Mesenchymal stem cell (in vitro differentiated cells and primary cell): ENCODE measurements at regions not wholly inside any gene's neighbourhood (a gene's known extent, or its start where the extent isn't known, plus 50 kb on each side); places are given as distances from the start of the nearest gene placed in this dataset.

Experiments used
- DNase-seq: peaks from one replicate; pipeline ENCODE4 v3.0.0-alpha.2; 2013
- H2AFZ ChIP-seq: one replicate; pipeline ENCODE4 v1.6.1; 2013; ENCODE audit warnings: low read depth, mild to moderate bottlenecking, control low read depth, inconsistent platforms, low read length, moderate library complexity
- H2AK5ac ChIP-seq: 2 replicates; pipeline ENCODE4 v1.6.1; 2013; ENCODE audit warnings: low read length, moderate library complexity, mild to moderate bottlenecking, inconsistent platforms; ENCODE audit not compliant: severe bottlenecking
- H2BK120ac ChIP-seq: one replicate; pipeline ENCODE4 v1.6.1; 2013; ENCODE audit warnings: low read depth, mild to moderate bottlenecking, inconsistent platforms, low read length, moderate library complexity
- H2BK12ac ChIP-seq, 2 experiments: one replicate each; pipeline ENCODE4 v1.6.1; 2013; ENCODE audit warnings: inconsistent platforms in 2 of 2, low read length in 2 of 2, mild to moderate bottlenecking in 2 of 2, moderate library complexity in 2 of 2, control low read depth in 1 of 2
- H2BK15ac ChIP-seq: one replicate; pipeline ENCODE4 v1.6.1; 2013; ENCODE audit warnings: mild to moderate bottlenecking, low read depth, inconsistent platforms; ENCODE audit not compliant: poor library complexity, severe bottlenecking
- H2BK5ac ChIP-seq: 2 replicates; pipeline ENCODE4 v1.6.1; 2013; ENCODE audit warnings: low read depth, mild to moderate bottlenecking, low read length, control low read depth, inconsistent platforms; ENCODE audit not compliant: poor library complexity, severe bottlenecking
- H3K14ac ChIP-seq, 2 experiments: one replicate each; pipeline ENCODE4 v1.6.1; 2013; ENCODE audit warnings: inconsistent platforms in 2 of 2, low read length in 2 of 2, control low read depth in 1 of 2, mild to moderate bottlenecking in 1 of 2, moderate library complexity in 1 of 2
- H3K18ac ChIP-seq, 2 experiments: one replicate each; pipeline ENCODE4 v1.6.1; 2013; ENCODE audit warnings: inconsistent platforms in 2 of 2, low read length in 2 of 2, control low read depth in 1 of 2, low read depth in 1 of 2, mild to moderate bottlenecking in 1 of 2
- H3K23ac ChIP-seq, 2 experiments: one replicate each; pipeline ENCODE4 v1.6.1; 2013; ENCODE audit warnings: inconsistent platforms in 2 of 2, low read length in 2 of 2, mild to moderate bottlenecking in 2 of 2, moderate library complexity in 2 of 2, control low read depth in 1 of 2
- H3K27ac ChIP-seq: 2 replicates; pipeline ENCODE4 v1.5.1; 2013; ENCODE audit warnings: mild to moderate bottlenecking, moderate library complexity, low read length, control low read depth, inconsistent platforms; ENCODE audit not compliant: poor library complexity, severe bottlenecking
- H3K27me3 ChIP-seq, 2 experiments: 2 replicates each; pipeline versions ENCODE4 v1.6.1 to v1.7.0; 2013; ENCODE audit warnings: low read length in 2 of 2, mild to moderate bottlenecking in 2 of 2, moderate library complexity in 2 of 2, control low read depth in 1 of 2, inconsistent platforms in 1 of 2; ENCODE audit not compliant: control insufficient read depth in 1 of 2, insufficient read depth in 1 of 2
- H3K36me3 ChIP-seq, 2 experiments: 2 replicates each; pipeline versions ENCODE4 v1.6.1 to v1.7.0; 2013; ENCODE audit warnings: low read length in 2 of 2, control low read depth in 1 of 2, inconsistent platforms in 1 of 2, low read depth in 1 of 2, mild to moderate bottlenecking in 1 of 2; ENCODE audit not compliant: insufficient read depth in 2 of 2, control insufficient read depth in 1 of 2
- H3K4ac ChIP-seq, 2 experiments: one replicate each; pipeline ENCODE4 v1.6.1; 2013; ENCODE audit warnings: inconsistent platforms in 2 of 2, low read length in 2 of 2, mild to moderate bottlenecking in 2 of 2, moderate library complexity in 2 of 2, control low read depth in 1 of 2, low read depth in 1 of 2
- H3K4me1 ChIP-seq: 2 replicates; pipeline ENCODE4 v1.6.1; 2013; ENCODE audit warnings: low read depth, low read length, control low read depth; ENCODE audit not compliant: control insufficient read depth, insufficient read depth
- H3K4me2 ChIP-seq: 2 replicates; pipeline ENCODE4 v1.6.1; 2013; ENCODE audit warnings: low read length, mild to moderate bottlenecking, inconsistent platforms; ENCODE audit not compliant: poor library complexity, severe bottlenecking
- H3K4me3 ChIP-seq, 2 experiments: 2 replicates each; pipeline versions ENCODE4 v1.5.1 to v1.7.0; 2013; ENCODE audit warnings: low read length in 2 of 2, mild to moderate bottlenecking in 2 of 2, control low read depth in 1 of 2, low read depth in 1 of 2; ENCODE audit not compliant: insufficient read depth in 1 of 2
- H3K79me1 ChIP-seq: replicated peaks from 2 replicates; pipeline ENCODE4 v1.6.1; 2013; ENCODE audit warnings: mild to moderate bottlenecking, control low read depth, low read length, inconsistent platforms; ENCODE audit not compliant: poor library complexity, severe bottlenecking
- H3K9ac ChIP-seq: 2 replicates; pipeline ENCODE4 v1.7.0; 2013; ENCODE audit warnings: mild to moderate bottlenecking, low read length, moderate library complexity
- H3K9me3 ChIP-seq: 2 replicates; pipeline ENCODE4 v1.7.0; 2013; ENCODE audit warnings: mild to moderate bottlenecking, low read length; ENCODE audit not compliant: control insufficient read depth
- H4K8ac ChIP-seq: one replicate; pipeline ENCODE4 v1.6.1; 2013; ENCODE audit warnings: inconsistent platforms, mild to moderate bottlenecking, low read length, moderate library complexity
- H4K91ac ChIP-seq: one replicate; pipeline ENCODE4 v1.6.1; 2013; ENCODE audit warnings: mild to moderate bottlenecking, low read length, inconsistent platforms
- WGBS: methylation state at CpG from one replicate; pipeline ENCODE4 v1.1.7; 2013; ENCODE audit warnings: mixed read lengths; 5-methylcytosine and 5-hydroxymethylcytosine counted together

DNA sequence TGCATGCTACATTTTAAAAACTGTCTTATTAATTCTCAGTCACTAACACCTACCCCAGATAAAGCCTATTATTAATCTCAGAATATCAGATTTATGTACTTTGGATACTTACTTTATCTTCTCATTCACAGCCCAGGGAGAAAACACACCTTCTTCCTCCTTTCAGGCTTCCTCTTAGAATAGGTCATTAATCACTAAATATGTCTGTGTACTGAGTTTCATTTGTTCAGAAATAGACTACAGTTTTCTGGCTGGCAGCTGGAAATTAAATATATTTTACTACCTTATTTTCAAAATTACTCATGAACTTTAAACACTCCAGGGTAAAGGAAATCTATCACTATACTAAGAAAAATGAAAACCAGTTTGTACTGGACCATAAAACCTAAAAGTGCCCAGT lies 147.7 kb upstream of the DST start:
- Histone ChIP-seq H2BK5ac (no peak overlapping the region), H3K9ac (no peak overlapping the region), H2BK15ac (no peak overlapping the region), H2BK12ac (no peak overlapping the region), H3K18ac (no peak overlapping the region), H3K23ac (no peak overlapping the region), H3K14ac (no peak overlapping the region), H3K4ac (no peak overlapping the region), H3K27me3 (no peaks in the 10 kb centered on the region), H3K36me3 (peaks cover 2 to 11% of the 10 kb centered on the region in 2 experiments), H2BK120ac (no peak overlapping the region), H3K9me3 (no peaks in the 10 kb centered on the region), H3K4me2 (no peak overlapping the region), H4K8ac (no peak overlapping the region), H2AK5ac (no peak overlapping the region), H3K4me3 (no peak overlapping the region), H2AFZ (no peak overlapping the region), H3K4me1 (peaks cover 7% of the 10 kb centered on the region), H3K27ac (peak overlapping the region; percentile 59), H3K79me1 (peaks cover 4% of the 10 kb centered on the region), H4K91ac (no peak overlapping the region)
- DNase-seq: no peak

DNA sequence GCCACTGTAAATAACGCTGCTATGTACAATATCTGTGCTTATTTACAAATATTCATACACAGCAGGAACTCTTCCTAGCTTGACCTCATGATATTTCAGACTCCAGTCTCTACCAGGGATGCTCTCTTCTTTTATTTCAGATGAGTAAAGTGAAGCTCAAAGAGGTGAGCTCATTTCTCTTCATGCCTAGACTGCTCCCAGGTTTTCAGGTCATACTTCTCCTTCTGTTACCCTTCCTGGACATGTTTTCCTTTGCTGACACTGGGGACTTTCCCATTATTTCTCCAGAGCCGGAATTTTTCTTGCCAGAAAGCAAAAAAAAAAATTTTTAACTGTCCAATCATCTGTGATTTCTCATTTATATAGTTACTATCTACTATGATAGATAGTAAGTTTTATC lies 147.2 kb upstream of the DST start:
- H2AK5ac ChIP-seq: no peak overlapping the region
- no peak overlapping the region for H2BK12ac ChIP-seq
- H2BK120ac ChIP-seq: no peak overlapping the region
- peaks cover 7% of the 10 kb centered on the region for H3K4me1 ChIP-seq
- H3K9me3 ChIP-seq: no peaks in the 10 kb centered on the region
- H2BK5ac ChIP-seq: no peak overlapping the region
- H3K27me3 ChIP-seq: no peaks in the 10 kb centered on the region
- H3K79me1 ChIP-seq: peaks cover 4% of the 10 kb centered on the region
- H3K9ac ChIP-seq: no peak overlapping the region
- no peak overlapping the region for H3K4me2 ChIP-seq
- DNase-seq: no peak
- no peak overlapping the region for H3K18ac ChIP-seq
- no peak overlapping the region for H2BK15ac ChIP-seq
- no peak overlapping the region for H4K8ac ChIP-seq
- peak overlapping the region; percentile 59 for H3K27ac ChIP-seq
- H3K4ac ChIP-seq: no peak overlapping the region
- no peak overlapping the region for H4K91ac ChIP-seq
- H3K4me3 ChIP-seq: no peak overlapping the region
- no peak overlapping the region for H3K14ac ChIP-seq
- H3K23ac ChIP-seq: no peak overlapping the region
- H2AFZ ChIP-seq: no peak overlapping the region
- H3K36me3 ChIP-seq: peaks cover 6 to 11% of the 10 kb centered on the region in 2 experiments
- WGBS: 89% methylated on average over 1 of the region's 2 CpGs

DNA sequence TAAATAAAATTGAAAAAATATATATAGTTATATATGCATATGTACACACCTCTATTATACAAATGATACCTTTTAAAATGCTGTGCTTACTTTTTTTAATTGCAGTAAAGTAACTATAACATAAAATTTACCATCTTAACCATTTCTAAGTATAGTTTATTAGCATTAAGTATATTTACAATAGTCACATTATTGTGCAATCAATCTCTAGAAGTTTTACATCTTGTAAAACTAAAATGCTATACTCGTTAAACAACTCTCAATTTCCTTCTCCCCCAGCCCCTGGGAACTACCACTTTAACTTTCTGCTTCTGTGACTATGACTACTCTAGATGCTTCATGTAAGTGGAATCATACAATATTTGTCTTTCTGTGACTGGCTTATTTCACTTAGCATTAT lies 146.7 kb upstream of the DST start:
- 100% methylated on average over 1 of the region's 1 CpG for WGBS
- no peak overlapping the region for H2BK120ac ChIP-seq

DNA sequence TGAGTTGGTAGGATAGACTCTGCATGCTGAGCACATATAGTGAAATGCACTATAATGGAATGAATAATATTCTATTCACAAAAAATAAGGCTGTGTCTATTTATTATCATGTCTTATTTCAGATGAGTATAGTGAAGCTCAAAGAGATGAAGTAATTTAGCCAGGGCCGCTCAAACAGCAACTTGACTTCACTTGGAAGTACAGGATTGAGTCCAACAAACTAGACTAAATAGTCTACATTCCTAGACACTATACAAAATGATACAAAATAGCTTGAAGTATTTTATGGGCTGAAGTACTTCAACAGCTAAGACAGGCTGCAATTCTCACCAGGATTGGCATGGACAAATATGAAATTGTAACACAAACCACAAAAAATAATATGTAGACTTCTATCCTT lies 144.5 kb upstream of the DST start:
- H3K9me3 ChIP-seq: no peaks in the 10 kb centered on the region
- WGBS: no CpG with 5 or more reads among the region's 1 CpG
- no peak overlapping the region for H4K91ac ChIP-seq
- H2BK120ac ChIP-seq: no peak overlapping the region
- H2BK15ac ChIP-seq: no peak overlapping the region
- H2BK12ac ChIP-seq: no peak overlapping the region
- no peak overlapping the region for H3K4me2 ChIP-seq
- H2AK5ac ChIP-seq: no peak overlapping the region
- no peak overlapping the region for H3K14ac ChIP-seq
- no peak overlapping the region for H3K23ac ChIP-seq
- H4K8ac ChIP-seq: no peak overlapping the region
- H3K18ac ChIP-seq: no peak overlapping the region
- H3K4ac ChIP-seq: no peak overlapping the region
- no peak overlapping the region for H3K4me3 ChIP-seq
- DNase-seq: peak; percentile 69
- peaks cover 4% of the 10 kb centered on the region for H3K4me1 ChIP-seq
- H3K36me3 ChIP-seq: peaks cover 7 to 11% of the 10 kb centered on the region in 2 experiments
- peaks cover 3% of the 10 kb centered on the region for H3K79me1 ChIP-seq
- H3K27ac ChIP-seq: no peak overlapping the region
- no peaks in the 10 kb centered on the region for H3K27me3 ChIP-seq
- H2BK5ac ChIP-seq: no peak overlapping the region
- no peak overlapping the region for H3K9ac ChIP-seq
- no peak overlapping the region for H2AFZ ChIP-seq

More for the DNA sequence above, 146.7 kb upstream of the DST start:
- Histone ChIP-seq H2BK15ac (no peak overlapping the region), H3K9ac (no peak overlapping the region), H3K9me3 (no peaks in the 10 kb centered on the region), H2AK5ac (no peak overlapping the region), H3K18ac (no peak overlapping the region), H3K4me1 (peaks cover 5% of the 10 kb centered on the region), H3K4ac (no peak overlapping the region), H3K79me1 (peaks cover 4% of the 10 kb centered on the region), H3K14ac (no peak overlapping the region), H3K23ac (no peak overlapping the region), H3K27me3 (no peaks in the 10 kb centered on the region), H2BK5ac (no peak overlapping the region), H2BK12ac (no peak overlapping the region), H3K27ac (no peak overlapping the region), H3K4me3 (no peak overlapping the region), H3K36me3 (peaks cover 7 to 11% of the 10 kb centered on the region in 2 experiments), H4K8ac (no peak overlapping the region), H2AFZ (no peak overlapping the region), H4K91ac (no peak overlapping the region), H3K4me2 (no peak overlapping the region)
- DNase-seq: no peak
